GM19351 (cell line): ENCODE measurements at regions not wholly inside any gene's neighbourhood (a gene's known extent, or its start where the extent isn't known, plus 50 kb on each side); places are given as distances from the start of the nearest gene placed in this dataset.

Source experiments
- ATAC-seq: cut with Tn5 transposase; IDR thresholded peaks from one replicate; pipeline ENCODE4 v1.9.1; 2021; ENCODE audit warnings: mild to moderate bottlenecking, moderate library complexity; ENCODE audit not compliant: unreplicated experiment

DNA sequence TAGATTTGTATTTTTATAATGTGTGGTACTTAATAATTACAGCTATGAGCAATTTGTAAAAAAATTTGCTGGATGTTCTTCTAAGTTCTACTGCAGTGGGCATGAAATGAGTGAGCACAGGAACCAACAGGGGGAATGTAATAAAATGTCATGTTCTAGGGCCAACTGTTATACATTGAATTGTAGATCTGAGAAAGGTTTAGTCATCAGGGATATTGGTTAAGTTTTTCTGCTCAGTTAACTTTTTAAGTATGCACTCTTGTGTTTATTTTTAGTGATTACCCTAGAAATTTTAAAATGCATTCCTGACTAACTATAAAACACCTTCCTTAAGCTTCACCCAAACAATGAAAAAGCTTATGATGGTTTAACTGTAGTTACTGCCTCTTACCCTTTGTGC lies 101.8 kb downstream of the CAND1 start:
- ATAC-seq = no peak

GRCh38 chr12:67377021-67377420 lies 107.9 kb downstream of the CAND1 start:
- ATAC-seq = no peak

GRCh38 chr12:67377541-67377940 lies 108.4 kb downstream of the CAND1 start:
- ATAC-seq = no peak

- no peak for ATAC-seq
Measured at GRCh38 chr12:67382241-67382871, 113.2 kb downstream of the CAND1 start.

DNA sequence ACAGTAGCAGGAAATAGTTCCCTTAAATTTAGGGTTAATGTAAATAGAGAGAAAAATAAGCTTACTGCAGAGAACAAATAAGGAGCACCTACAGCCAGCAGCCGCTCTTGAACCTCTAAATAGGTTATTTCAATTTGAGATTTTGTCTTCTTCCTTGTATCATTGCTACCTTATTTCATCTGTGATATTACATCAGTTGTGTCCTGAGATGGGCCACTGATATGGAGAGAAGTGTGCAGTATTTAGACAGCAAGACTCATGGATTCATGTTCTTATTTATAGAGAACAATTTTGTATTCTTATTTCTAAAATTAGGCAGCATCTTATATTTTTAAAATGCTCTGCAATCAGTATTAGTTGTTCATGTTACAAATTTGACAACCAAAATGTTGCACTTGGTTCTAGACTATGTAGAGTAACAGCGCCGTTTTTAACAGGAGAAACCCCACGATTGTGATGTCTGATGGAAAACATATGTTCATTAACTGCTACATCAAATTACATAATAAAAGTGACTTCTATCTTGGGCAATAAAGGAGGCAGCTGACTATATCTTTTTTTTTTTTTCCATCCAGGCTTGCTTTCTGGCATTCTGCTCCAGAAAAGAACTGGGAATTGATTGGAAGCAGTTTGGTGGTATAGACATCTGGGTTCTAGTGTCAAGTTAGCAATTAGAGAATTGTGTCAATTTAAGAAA lies 117.9 kb downstream of the CAND1 start:
- no peak for ATAC-seq

DNA sequence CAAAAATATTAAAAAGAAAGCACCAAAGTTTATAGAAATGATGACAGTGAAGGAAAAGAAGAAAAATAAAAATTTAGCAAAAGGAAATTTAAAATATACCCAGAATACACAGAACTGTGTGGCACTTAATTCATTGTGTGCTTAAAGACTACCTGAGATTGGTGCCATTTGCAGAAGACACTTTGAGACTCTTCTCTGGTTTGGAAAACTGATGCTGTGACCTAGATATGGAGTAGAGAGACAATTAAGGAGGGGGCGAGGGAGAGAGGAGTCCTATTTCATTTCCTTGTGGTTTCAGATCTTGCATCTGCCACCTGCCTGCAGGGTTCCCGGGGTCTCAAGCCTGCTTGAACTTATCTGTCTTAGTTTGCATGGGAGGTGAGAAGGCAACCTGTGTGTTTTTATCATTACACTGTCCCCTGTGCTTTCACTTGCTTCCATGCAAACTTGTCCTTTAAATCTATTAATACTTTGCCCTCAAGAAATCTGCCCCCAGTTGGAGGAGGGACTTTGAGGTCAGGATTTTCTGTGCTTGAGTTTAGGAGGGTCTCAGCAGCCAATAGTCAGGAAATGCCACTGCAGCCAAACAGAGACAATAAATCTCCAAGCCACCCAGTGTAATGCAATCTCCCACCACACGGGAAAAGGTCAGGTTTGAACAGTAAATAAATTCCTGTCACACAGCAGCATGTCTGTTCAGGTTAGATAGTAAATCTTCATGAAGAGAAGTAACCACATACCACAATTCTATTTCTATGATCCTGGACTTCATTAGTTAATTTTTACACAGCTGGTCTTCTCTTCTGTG lies 119.4 kb downstream of the CAND1 start:
- ATAC-seq = no peak

DNA sequence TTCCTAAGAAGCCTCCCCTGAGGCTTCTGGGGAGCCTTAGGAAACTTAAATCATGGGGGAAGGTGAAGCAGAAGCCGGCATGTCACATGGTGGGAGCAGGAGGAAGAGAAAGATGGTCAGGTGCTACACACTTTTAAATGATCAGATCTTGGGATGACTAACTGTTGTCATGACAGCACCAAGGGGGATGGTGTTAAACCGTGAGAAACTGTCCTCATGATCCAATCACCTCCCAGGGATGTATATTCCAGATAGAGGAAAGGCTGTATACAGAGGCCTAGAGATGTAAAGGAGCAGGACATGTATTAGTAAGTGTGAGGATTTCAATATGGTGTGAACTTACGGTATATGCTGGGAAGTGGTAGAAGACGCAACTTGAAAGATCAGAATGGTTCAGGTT lies 121.1 kb downstream of the CAND1 start:
- ATAC-seq = no peak

DNA sequence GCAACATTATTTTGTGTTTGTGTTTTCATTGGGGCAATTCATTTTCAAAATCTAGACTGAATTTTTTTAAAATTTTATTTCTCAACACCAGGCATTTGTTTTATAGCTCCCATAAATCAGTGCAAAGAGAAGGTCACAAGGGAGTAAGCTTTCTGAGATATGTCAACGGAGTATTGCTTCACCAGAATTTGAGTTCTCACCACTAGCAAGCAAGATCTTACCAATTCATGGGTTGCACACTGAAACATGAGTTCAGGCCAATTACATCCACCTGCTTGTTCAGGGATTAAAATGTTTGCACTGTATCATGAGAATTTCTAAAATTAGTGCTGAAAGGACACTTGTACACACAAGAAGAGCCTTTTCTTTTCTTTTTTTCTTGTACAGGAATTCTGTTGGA lies 121.9 kb downstream of the CAND1 start:
- ATAC-seq = no peak

DNA sequence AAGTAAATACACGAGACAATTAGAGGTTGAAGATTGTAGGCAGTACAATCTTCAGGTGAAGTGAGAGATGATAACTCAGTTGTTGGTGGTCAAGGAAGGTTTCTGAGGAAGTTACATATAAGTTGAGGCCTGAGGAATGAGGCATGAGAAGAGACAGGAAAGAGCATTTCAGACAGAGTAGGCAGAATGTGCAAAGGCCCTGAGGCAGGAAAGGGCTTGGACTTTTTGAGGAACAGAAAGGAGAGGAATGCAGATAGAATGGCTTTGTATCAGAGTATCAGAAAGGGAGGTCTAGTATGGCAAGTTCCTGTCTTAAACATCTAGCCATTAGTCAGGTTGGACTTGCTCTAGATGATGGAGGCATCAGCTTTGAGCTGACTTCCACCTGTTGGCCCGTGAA lies 122.5 kb downstream of the CAND1 start:
- ATAC-seq = no peak

- no peak for ATAC-seq
Measured at GRCh38 chr12:67394550-67394949, 125.4 kb downstream of the CAND1 start.

DNA sequence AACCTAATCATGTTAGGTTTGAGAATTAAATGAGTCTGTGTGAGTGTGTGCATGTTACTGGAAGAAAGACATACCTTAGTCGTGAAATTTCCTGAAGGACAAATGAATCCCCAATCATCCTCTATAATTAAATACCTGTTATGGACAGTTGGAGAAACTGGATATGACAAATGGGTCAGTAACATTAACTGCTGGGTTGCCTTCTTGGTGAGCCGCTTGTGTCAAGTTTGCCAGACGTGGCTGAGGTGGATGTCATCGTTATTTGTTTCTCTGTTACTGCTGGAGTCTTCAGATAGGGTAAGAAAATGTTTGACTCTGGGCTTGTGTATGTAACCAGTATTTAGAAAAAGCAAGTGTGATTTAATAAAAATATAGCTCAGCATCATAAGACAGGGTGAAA lies 131.6 kb downstream of the CAND1 start:
- no peak for ATAC-seq

DNA sequence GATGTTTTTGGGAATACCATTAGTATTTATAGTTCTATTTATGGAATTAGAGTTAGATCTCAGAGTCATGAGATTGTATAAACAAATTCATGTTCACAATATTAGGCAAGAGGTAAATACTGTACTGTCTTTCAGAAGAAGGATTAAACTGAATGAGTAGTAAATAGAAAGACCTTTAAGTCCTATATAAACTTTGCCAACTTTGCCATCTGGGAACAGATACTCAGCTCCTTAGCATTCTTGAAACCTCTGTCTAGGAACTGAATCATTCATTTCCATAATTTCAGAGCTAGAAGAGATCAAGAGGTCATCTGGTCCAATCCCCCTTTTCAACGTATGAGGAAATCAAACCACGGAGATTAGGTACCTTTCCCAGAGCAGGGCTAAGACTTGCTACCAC lies 141.1 kb downstream of the CAND1 start:
- ATAC-seq = no peak

DNA sequence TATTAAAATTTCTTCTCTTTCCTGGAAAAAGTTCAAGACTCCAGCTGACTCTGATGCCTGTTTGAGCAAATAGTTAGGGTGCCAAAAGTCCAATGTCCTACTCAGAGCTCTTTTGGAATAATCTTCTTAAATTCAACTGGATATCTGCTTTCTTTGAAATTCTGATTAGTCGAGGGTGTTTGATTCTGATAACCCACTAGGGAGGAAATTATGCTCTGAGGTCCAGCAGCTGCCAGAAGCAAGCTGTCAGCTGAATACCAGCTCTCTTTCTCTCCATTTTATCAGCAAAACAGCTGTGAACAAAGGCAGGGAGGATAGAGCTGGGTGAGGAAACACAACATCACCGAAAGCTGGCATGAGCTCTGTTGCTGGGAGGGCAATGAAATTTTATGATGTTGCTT lies 141.5 kb downstream of the CAND1 start:
- no peak for ATAC-seq

DNA sequence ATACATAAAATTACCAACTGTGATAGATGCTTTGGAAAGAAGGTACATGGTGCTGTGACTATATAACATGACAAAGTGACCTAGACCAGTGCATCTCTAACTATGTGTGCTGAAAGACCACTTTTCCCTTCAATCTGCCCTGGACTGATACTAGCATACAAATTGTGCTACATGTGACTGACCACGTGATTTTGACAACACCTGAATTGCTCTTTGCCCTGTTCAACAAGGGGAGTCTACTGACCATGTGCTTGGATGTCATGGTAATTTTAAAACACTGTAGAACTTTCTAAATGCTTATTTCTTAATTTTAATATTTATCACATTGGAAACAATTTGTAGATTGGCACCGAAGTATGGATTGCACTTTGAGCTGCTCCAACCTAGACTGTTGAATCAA lies 142.4 kb downstream of the CAND1 start:
- ATAC-seq = no peak

DNA sequence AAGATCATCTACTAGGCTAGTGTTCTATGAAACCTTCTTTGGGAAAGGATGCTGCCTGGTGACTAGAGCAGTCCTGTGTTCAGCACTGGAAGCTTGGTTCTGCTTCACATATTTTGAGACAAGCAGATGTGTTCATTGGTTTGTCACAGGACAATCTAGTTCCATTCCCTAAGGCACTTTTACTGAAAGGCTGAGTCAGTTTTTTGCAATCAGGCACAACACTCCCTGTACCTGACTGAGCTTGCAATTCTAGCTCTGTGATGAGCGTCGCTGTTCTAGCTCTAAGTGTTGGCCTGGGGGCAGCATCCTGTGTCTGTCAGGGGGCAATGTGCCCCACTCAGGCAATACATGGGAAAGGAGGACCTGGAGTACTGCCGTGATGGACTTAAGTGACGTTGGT lies 144.4 kb downstream of the CAND1 start:
- ATAC-seq = no peak

DNA sequence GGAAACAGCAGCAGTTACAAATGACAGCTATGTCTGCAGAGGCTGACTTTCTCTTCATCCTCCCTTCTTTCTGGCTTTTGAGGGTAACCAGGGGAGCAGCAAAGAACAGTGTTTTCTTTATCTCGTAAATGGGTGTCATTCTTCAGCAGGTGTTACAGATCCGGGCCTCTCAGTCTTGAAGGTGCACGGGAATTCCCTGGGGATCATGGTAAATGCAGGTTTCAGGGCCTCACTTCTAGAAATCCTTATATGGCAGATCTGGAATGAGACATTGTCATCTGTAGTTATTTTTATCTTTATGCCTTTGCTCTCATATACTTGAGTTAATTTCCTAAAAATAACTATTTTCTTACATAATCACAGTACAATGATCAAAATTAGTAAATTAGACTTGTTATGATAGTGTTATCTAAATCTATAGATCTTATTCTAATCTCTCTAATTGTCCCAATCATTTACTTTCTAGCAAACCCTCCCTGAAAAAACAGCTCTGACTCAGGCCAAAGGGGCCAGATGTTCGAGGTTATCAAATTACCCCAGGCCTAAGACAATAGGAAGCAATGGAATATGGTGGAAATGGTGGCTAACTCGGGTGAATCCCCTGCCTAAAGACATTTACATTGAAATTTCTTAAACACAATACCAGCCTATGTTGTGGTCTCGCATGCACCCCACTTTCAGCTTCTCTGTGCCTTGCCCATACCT lies 145.0 kb downstream of the CAND1 start:
- ATAC-seq = no peak

GRCh38 chr12:67415473-67415872 lies 146.3 kb downstream of the CAND1 start:
- ATAC-seq = no peak

GRCh38 chr12:67419810-67420209 lies 150.7 kb downstream of the CAND1 start:
- no peak for ATAC-seq

DNA sequence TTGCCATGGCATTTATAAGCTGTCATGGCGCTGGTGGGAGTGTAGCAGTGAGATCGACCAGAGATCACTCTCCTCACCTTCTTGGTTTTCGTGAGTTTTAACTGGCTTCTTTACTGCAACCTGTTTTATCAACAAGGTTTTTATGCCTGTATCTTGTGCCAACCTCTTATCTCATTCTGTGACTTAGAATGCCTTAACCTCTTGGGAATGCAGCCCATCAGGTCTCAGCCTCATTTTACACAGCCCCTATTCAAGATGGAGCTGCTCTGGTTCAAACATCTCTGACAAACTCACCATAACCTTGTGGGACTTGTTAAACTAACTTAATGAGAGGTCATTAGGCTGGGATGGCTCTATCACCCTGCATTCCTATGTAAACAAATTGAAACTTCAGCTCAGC lies 151.3 kb downstream of the CAND1 start:
- ATAC-seq = no peak

- no peak for ATAC-seq
Measured at GRCh38 chr12:67422081-67422480, 152.9 kb downstream of the CAND1 start.

- ATAC-seq = no peak
Measured at GRCh38 chr12:67424784-67425183, 155.6 kb downstream of the CAND1 start.
